BLaER1 (cell line): ENCODE measurements at regions not wholly inside any gene's neighbourhood (a gene's known extent, or its start where the extent isn't known, plus 50 kb on each side); places are given as distances from the start of the nearest gene placed in this dataset.

Experiments used
- H3K27ac ChIP-seq: shearing (Covaris generic); formaldehyde crosslinking; 2 replicates; pipeline ENCODE4 v1.8.1; 2022
- H3K27me3 ChIP-seq: shearing (Covaris generic); formaldehyde crosslinking; 2 replicates; pipeline ENCODE4 v1.8.1; 2022
- H3K36me3 ChIP-seq: shearing (Covaris generic); formaldehyde crosslinking; 2 replicates; pipeline ENCODE4 v1.8.1; 2022
- H3K4me1 ChIP-seq: shearing (Covaris generic); formaldehyde crosslinking; 2 replicates; pipeline ENCODE4 v1.8.1; 2022
- H3K4me2 ChIP-seq: shearing (Covaris generic); formaldehyde crosslinking; 2 replicates; pipeline ENCODE4 v1.8.1; 2022
- H3K4me3 ChIP-seq: shearing (Covaris generic); formaldehyde crosslinking; 2 replicates; pipeline ENCODE4 v1.8.1; 2022
- H3K9ac ChIP-seq: shearing (Covaris generic); formaldehyde crosslinking; 2 replicates; pipeline ENCODE4 v1.8.1; 2022
- H3K9me3 ChIP-seq: shearing (Covaris generic); formaldehyde crosslinking; 2 replicates; pipeline ENCODE4 v1.8.1; 2022
- H4K20me1 ChIP-seq: shearing (Covaris generic); formaldehyde crosslinking; 2 replicates; pipeline ENCODE4 v1.8.1; 2022
- Cebpa-rat ChIP-seq: shearing (Covaris generic); IDR thresholded peaks from 2 replicates; pipeline ENCODE4 v1.8.1; 2022

- H3K4me2 ChIP-seq, result no peak overlapping the region
- TF ChIP-seq Cebpa-rat, result no peak
- no peak overlapping the region for H3K4me3 ChIP-seq
- no peaks in the 10 kb centered on the region for H3K36me3 ChIP-seq
- no peak overlapping the region for H3K9ac ChIP-seq
- no peaks in the 10 kb centered on the region for H3K9me3 ChIP-seq
- no peak overlapping the region for H3K27ac ChIP-seq
- no peaks in the 10 kb centered on the region for H4K20me1 ChIP-seq
- H3K27me3 ChIP-seq, result no peaks in the 10 kb centered on the region
- no peaks in the 10 kb centered on the region for H3K4me1 ChIP-seq
Observed at GRCh38 chr11:104259121-104259610, 95.2 kb upstream of the PDGFD start.

GRCh38 chr11:104256525-104256924, 92.6 kb upstream of the PDGFD start:
- TF ChIP-seq Cebpa-rat, result no peak
- Histone ChIP-seq H4K20me1 (no peaks in the 10 kb centered on the region), H3K4me2 (no peak overlapping the region), H3K27ac (no peak overlapping the region), H3K4me3 (no peak overlapping the region), H3K9ac (no peak overlapping the region), H3K4me1 (no peaks in the 10 kb centered on the region), H3K36me3 (no peaks in the 10 kb centered on the region), H3K27me3 (no peaks in the 10 kb centered on the region), H3K9me3 (no peaks in the 10 kb centered on the region)

DNA sequence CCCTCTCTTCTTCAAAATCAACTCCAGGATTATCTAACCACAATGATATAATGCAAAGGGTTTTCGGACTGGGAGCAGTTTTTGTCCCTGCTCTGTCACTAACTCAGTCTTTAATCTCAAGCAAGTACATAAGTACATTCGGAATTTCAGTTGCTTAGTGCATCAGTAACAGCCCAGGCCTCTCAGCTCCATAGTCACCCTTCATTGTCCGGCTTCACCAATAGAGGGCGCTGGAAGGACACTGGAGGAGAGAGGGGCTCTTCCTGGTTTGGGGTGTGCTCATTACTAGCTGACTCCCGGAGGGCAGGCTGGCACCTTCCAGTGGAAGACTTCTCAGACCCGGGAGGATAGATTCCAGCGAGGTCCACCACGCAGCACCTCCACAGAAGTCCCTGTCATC, 90.4 kb upstream of the PDGFD start:
- no peak overlapping the region for H3K4me3 ChIP-seq
- TF ChIP-seq Cebpa-rat, result no peak
- no peaks in the 10 kb centered on the region for H3K36me3 ChIP-seq
- no peaks in the 10 kb centered on the region for H3K4me1 ChIP-seq
- H3K4me2 ChIP-seq, result no peak overlapping the region
- no peaks in the 10 kb centered on the region for H3K9me3 ChIP-seq
- H3K27ac ChIP-seq, result no peak overlapping the region
- no peaks in the 10 kb centered on the region for H3K27me3 ChIP-seq
- no peaks in the 10 kb centered on the region for H4K20me1 ChIP-seq
- H3K9ac ChIP-seq, result no peak overlapping the region

- H4K20me1 ChIP-seq, result no peaks in the 10 kb centered on the region
- H3K9me3 ChIP-seq, result no peaks in the 10 kb centered on the region
- H3K4me3 ChIP-seq, result no peak overlapping the region
- H3K9ac ChIP-seq, result no peak overlapping the region
- TF ChIP-seq Cebpa-rat, result no peak
- no peak overlapping the region for H3K27ac ChIP-seq
- no peak overlapping the region for H3K4me2 ChIP-seq
- no peaks in the 10 kb centered on the region for H3K4me1 ChIP-seq
- H3K27me3 ChIP-seq, result no peaks in the 10 kb centered on the region
- no peaks in the 10 kb centered on the region for H3K36me3 ChIP-seq
Observed at GRCh38 chr11:104246590-104246989, 82.6 kb upstream of the PDGFD start.

GRCh38 chr11:104238916-104239315, 75.0 kb upstream of the PDGFD start:
- Histone ChIP-seq H3K9ac (no peak overlapping the region), H3K4me3 (no peak overlapping the region), H3K9me3 (no peaks in the 10 kb centered on the region), H3K36me3 (no peaks in the 10 kb centered on the region), H4K20me1 (no peaks in the 10 kb centered on the region), H3K27ac (no peak overlapping the region), H3K27me3 (no peaks in the 10 kb centered on the region), H3K4me1 (no peaks in the 10 kb centered on the region), H3K4me2 (no peak overlapping the region)
- no peak for TF ChIP-seq Cebpa-rat

- Histone ChIP-seq H3K4me2 (no peak overlapping the region), H4K20me1 (no peaks in the 10 kb centered on the region), H3K4me1 (no peaks in the 10 kb centered on the region; the same call in 1 of the 2 replicates), H3K27ac (no peak overlapping the region), H3K9me3 (no peaks in the 10 kb centered on the region), H3K4me3 (no peak overlapping the region), H3K27me3 (no peaks in the 10 kb centered on the region), H3K36me3 (no peaks in the 10 kb centered on the region), H3K9ac (no peak overlapping the region)
- no peak for TF ChIP-seq Cebpa-rat
Observed at GRCh38 chr11:104225047-104225446, 61.1 kb upstream of the PDGFD start.

DNA sequence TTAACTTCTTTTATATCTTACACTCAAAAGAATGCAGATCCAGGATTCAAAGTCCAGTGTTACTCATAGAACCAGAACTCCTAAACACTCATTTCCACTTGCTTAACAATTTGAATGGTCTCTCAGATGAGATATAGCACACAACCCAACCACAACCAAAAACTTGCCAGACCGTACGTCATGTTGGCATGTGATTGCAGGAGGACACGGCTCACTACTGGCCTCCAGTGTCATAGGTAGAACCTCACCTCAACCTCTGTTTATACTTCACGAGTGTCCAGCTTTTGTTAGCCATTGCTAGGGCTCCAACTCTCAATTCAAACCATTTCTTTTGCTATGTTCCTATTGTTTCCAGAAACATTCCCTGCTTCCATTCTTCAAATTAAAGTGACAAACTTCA, 58.5 kb upstream of the PDGFD start:
- Histone ChIP-seq H3K27ac (no peak overlapping the region), H3K4me1 (no peaks in the 10 kb centered on the region; the same call in 1 of the 2 replicates), H3K9me3 (no peaks in the 10 kb centered on the region), H3K9ac (no peak overlapping the region), H3K27me3 (no peaks in the 10 kb centered on the region), H3K4me3 (no peak overlapping the region), H3K4me2 (no peak overlapping the region), H4K20me1 (no peaks in the 10 kb centered on the region), H3K36me3 (no peaks in the 10 kb centered on the region)
- TF ChIP-seq Cebpa-rat, result no peak

DNA sequence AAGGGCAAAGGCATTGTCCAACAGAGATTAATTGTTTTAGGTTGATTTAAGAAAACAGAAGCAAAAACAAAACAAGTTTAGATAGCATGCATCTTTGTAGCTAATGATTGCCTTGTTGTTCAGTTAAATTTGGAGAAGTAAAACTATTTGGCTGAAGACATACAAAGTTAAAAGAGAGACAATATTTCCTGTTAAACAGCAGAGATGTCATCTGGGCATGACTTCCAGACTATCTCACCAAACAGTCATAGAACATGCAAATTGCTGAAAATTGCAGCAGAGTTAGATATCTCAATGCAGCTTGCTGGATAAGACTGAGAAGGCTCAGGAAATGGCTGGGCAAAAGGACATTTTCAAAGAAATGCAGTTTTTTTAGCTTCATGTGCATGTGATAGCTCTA, 57.5 kb upstream of the PDGFD start:
- Histone ChIP-seq H3K4me2 (no peak overlapping the region), H3K9ac (no peak overlapping the region), H3K36me3 (no peaks in the 10 kb centered on the region), H3K27me3 (no peaks in the 10 kb centered on the region), H3K9me3 (no peaks in the 10 kb centered on the region; the same call in 1 of the 2 replicates), H3K27ac (no peak overlapping the region), H4K20me1 (no peaks in the 10 kb centered on the region), H3K4me1 (no peaks in the 10 kb centered on the region; the same call in 1 of the 2 replicates), H3K4me3 (no peak overlapping the region)
- TF ChIP-seq Cebpa-rat, result no peak

DNA sequence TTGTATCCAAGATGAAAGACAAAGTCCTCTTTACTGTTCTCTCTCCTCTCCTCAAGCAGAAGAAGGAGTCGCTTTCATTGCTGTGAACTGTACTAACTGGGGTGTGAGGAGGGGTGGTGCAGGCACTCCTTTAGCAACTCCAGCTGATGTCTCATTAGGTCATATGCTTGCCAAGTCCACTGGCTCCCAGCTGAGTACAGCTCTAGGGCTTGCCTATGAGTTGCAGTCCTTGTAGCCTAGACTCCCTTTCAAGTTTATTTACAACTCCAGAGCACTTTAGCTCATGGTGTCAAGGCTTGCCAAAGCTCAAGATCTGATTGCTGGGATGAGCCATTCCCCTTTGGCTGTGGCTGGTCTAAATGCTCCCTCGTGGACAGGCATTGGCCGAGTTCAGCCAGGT, 55.1 kb upstream of the PDGFD start:
- no peak overlapping the region for H3K4me3 ChIP-seq
- H3K9ac ChIP-seq, result no peak overlapping the region
- no peaks in the 10 kb centered on the region for H4K20me1 ChIP-seq
- peaks cover 5% of the 10 kb centered on the region; the same call in 1 of the 2 replicates for H3K4me1 ChIP-seq
- H3K27ac ChIP-seq, result no peak overlapping the region
- H3K9me3 ChIP-seq, result no peaks in the 10 kb centered on the region; the same call in 1 of the 2 replicates
- TF ChIP-seq Cebpa-rat, result no peak
- no peak overlapping the region for H3K4me2 ChIP-seq
- no peaks in the 10 kb centered on the region for H3K27me3 ChIP-seq
- no peaks in the 10 kb centered on the region for H3K36me3 ChIP-seq

GRCh38 chr11:104214517-104214916, 50.6 kb upstream of the PDGFD start:
- Histone ChIP-seq H3K27me3 (no peaks in the 10 kb centered on the region), H3K9ac (no peak overlapping the region), H4K20me1 (no peaks in the 10 kb centered on the region), H3K9me3 (no peaks in the 10 kb centered on the region; the same call in 1 of the 2 replicates), H3K36me3 (no peaks in the 10 kb centered on the region), H3K4me1 (peaks cover 5% of the 10 kb centered on the region; the same call in 1 of the 2 replicates), H3K27ac (no peak overlapping the region), H3K4me3 (no peak overlapping the region), H3K4me2 (peak overlapping the region; percentile 39; the same call in 1 of the 2 replicates)
- no peak for TF ChIP-seq Cebpa-rat
